Memory B cell (primary cell): ENCODE measurements at regions not wholly inside any gene's neighbourhood (a gene's known extent, or its start where the extent isn't known, plus 50 kb on each side); places are given as distances from the start of the nearest gene placed in this dataset.

Experiments
- ATAC-seq: fragments of 150-1000 bp; cut with Tn5 transposase; 2 replicates; pipeline ENCODE4 v1.10.0; 2021; ENCODE audit warnings: low read depth, mild to moderate bottlenecking, moderate library complexity
- DNase-seq, 2 donors: peaks; one replicate each; pipeline ENCODE4 v3.0.0; 2022; ENCODE audit warnings: low spot score in 2 of 2
- H3K27ac Mint-ChIP-seq: one replicate; pipeline ENCODE4 v1.8.0; 2022; ENCODE audit warnings: mild to moderate bottlenecking, moderate library complexity, mixed read lengths
- H3K27me3 Mint-ChIP-seq: one replicate; pipeline ENCODE4 v1.8.0; 2022; ENCODE audit warnings: mixed read lengths
- H3K36me3 Mint-ChIP-seq: one replicate; pipeline ENCODE4 v1.8.0; 2022; ENCODE audit warnings: mild to moderate bottlenecking, mixed read lengths
- H3K4me1 Mint-ChIP-seq: one replicate; pipeline ENCODE4 v1.8.0; 2022; ENCODE audit warnings: mixed read lengths
- H3K4me3 Mint-ChIP-seq: one replicate; pipeline ENCODE4 v1.8.0; 2022; ENCODE audit warnings: mild to moderate bottlenecking, moderate library complexity, mixed read lengths
- H3K9me3 Mint-ChIP-seq: one replicate; pipeline ENCODE4 v1.8.0; 2022; ENCODE audit warnings: mixed read lengths

DNA sequence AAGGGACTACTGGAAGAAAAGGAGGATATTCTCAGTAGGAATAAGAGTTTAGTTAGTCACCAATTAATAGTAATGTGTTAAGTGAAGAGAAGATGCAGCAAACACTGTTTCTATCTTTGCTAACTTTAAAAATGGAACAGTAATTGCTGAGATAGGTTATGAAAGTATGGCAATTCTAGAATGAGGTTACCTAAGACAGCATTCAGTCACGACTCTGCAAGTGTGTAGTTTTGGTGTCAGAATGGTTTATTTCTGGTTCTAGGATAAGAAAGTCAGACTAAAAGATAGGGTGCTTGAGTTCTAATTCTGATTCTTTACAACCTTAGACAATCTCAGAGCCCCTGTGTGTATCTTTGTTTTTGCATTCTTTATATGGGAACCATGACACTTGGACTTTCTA is 138.1 kb downstream of the POU4F1 start:
- H3K36me3 Mint-ChIP-seq: no peaks in the 10 kb centered on the region
- H3K9me3 Mint-ChIP-seq: peaks cover 3% of the 10 kb centered on the region
- no peaks in the 10 kb centered on the region for H3K27me3 Mint-ChIP-seq
- no peak overlapping the region for H3K4me3 Mint-ChIP-seq
- ATAC-seq (no peak), DNase-seq (no peak)
- no peak overlapping the region for H3K27ac Mint-ChIP-seq
- no peaks in the 10 kb centered on the region for H3K4me1 Mint-ChIP-seq

DNA sequence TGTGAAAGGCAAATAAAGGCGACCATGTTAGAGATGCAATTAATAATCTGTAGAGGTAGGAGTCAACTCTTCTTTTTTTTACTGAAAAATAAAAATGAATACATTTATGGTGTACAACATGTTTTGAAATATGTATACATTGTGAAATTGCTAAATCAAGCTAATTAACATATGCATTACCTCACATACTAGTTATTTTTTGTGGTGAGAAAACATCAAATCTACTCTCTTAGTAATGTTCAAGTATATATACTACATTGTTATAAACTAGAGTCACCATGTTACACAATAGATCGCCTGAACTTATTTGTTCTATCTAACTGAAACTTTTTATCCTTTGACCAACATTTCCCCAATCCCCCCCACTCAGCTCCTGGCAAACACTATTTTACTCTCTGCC is 143.2 kb downstream of the POU4F1 start:
- no peak overlapping the region for H3K27ac Mint-ChIP-seq
- ATAC-seq: no peak
- H3K4me3 Mint-ChIP-seq: no peak overlapping the region
- peaks cover 7% of the 10 kb centered on the region for H3K9me3 Mint-ChIP-seq
- no peak for DNase-seq
- no peaks in the 10 kb centered on the region for H3K36me3 Mint-ChIP-seq
- H3K27me3 Mint-ChIP-seq: no peaks in the 10 kb centered on the region
- no peaks in the 10 kb centered on the region for H3K4me1 Mint-ChIP-seq

DNA sequence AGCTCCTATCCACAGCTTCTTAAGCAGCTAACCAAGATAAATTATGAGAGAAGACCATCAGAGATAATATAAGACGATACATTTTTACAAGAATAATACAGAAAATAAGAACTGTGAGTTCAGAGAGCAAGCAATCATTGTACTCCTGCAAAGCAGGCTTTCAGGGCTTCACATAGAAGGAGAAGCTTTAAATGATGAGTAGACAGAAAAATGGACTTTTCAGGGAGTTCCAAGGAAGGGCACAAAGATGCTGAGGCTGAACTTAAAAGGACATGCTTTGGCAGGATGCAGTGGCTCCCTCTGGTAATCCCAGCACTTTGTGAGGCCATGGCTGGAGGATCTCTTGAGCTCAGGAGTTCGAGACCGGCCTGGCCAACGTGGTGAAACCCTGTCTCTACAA is 159.5 kb downstream of the POU4F1 start:
- Mint-ChIP-seq H3K27me3 (no peaks in the 10 kb centered on the region), H3K4me3 (no peak overlapping the region), H3K9me3 (no peaks in the 10 kb centered on the region), H3K4me1 (no peaks in the 10 kb centered on the region), H3K27ac (no peak overlapping the region), H3K36me3 (no peaks in the 10 kb centered on the region)
- DNase-seq: no peak
- ATAC-seq: no peak

DNA sequence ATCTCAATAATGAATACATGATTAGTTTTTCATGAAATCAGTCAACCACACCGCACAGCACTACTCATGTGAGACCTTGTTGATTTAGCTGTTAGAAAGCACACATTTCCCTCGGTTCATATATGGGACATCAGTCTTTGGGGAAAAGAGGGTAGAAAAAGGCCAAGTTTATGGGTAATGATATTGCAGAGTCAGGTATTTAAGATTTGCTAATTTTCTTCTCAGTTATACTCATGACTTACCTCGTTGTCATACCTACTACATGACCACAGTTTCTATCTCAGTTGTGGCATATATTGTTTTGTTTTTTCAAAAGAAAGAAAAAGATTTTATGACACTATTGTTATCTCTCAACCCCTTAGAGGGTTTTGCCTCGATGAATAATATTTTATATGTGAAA is 165.6 kb downstream of the POU4F1 start:
- Mint-ChIP-seq H3K4me1 (peaks cover 2% of the 10 kb centered on the region), H3K27me3 (no peaks in the 10 kb centered on the region)
- ATAC-seq: no peak

DNA sequence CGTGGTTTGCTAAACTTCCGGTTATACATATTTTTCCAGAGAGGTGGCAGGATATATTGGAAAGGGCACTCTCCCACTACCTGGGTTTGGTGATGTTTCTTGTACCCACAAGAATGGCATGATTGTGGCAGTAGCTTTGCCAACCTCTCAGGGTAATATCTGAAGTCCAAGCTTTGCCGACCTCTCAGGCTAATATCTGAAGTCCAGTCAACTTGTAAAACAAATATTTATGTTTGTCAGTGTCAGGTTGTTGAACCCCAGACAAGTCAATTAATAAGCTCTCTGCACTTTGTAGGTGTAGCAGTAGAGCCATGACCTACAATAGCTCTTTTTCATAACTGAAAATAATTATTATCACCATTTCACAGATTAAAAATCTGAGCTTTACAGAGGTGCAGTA is 167.0 kb downstream of the POU4F1 start:
- no peak overlapping the region for H3K4me3 Mint-ChIP-seq
- H3K4me1 Mint-ChIP-seq: peaks cover 2% of the 10 kb centered on the region
- no peaks in the 10 kb centered on the region for H3K9me3 Mint-ChIP-seq
- H3K27ac Mint-ChIP-seq: no peak overlapping the region
- ATAC-seq (no peak), DNase-seq (no peak)
- no peaks in the 10 kb centered on the region for H3K36me3 Mint-ChIP-seq
- H3K27me3 Mint-ChIP-seq: no peaks in the 10 kb centered on the region

More for the DNA sequence above, 165.6 kb downstream of the POU4F1 start:
- Mint-ChIP-seq H3K27ac (no peak overlapping the region), H3K9me3 (no peaks in the 10 kb centered on the region), H3K4me3 (no peak overlapping the region), H3K36me3 (no peaks in the 10 kb centered on the region)
- DNase-seq: no peak

DNA sequence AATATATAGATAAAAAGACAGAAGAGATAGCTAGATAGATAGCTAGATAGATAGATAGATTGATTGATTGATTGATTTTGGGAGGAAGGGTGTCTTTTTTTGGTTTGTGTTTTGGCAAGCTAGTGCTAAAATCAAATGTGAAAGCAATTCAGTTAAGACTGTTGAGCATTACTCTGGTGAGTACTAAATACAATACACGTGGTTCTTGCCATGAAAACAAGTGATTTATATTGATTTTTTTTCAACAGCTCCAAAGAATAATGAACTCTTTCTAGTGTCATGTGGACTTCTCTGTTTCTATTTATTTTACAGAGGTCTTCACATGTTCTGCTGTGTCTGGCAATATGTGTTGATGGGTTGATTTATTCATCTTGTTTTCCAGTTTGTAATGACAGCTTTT is 172.0 kb downstream of the POU4F1 start:
- no peak overlapping the region for H3K27ac Mint-ChIP-seq
- no peak overlapping the region for H3K4me3 Mint-ChIP-seq

DNA sequence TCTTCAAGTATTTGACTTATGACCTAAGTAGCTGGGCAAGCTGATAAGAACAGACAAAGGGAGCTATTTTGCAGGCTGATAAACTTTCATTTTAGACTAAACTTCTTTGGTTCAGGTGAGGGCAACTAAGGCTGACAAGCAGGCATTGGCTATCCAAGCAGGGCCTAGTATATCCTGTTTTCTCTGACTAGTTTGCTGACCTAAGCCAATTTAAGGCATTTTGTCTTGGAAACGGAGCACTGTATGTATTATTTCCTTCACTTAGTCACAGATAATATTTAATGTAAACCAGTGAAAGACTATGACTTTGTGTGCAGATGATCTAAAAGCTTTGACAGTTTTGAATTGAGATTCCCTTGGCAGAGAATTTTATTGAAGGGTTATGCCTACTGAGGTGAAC is 172.5 kb downstream of the POU4F1 start:
- Mint-ChIP-seq H3K4me1 (no peaks in the 10 kb centered on the region), H3K27ac (no peak overlapping the region), H3K27me3 (peaks cover 6% of the 10 kb centered on the region), H3K36me3 (no peaks in the 10 kb centered on the region), H3K4me3 (no peak overlapping the region), H3K9me3 (no peaks in the 10 kb centered on the region)
- ATAC-seq: no peak
- DNase-seq: no peak

More for the DNA sequence above, 172.0 kb downstream of the POU4F1 start:
- no peaks in the 10 kb centered on the region for H3K4me1 Mint-ChIP-seq
- DNase-seq (no peak), ATAC-seq (no peak)
- no peaks in the 10 kb centered on the region for H3K9me3 Mint-ChIP-seq
- no peaks in the 10 kb centered on the region for H3K36me3 Mint-ChIP-seq
- H3K27me3 Mint-ChIP-seq: peaks cover 6% of the 10 kb centered on the region

DNA sequence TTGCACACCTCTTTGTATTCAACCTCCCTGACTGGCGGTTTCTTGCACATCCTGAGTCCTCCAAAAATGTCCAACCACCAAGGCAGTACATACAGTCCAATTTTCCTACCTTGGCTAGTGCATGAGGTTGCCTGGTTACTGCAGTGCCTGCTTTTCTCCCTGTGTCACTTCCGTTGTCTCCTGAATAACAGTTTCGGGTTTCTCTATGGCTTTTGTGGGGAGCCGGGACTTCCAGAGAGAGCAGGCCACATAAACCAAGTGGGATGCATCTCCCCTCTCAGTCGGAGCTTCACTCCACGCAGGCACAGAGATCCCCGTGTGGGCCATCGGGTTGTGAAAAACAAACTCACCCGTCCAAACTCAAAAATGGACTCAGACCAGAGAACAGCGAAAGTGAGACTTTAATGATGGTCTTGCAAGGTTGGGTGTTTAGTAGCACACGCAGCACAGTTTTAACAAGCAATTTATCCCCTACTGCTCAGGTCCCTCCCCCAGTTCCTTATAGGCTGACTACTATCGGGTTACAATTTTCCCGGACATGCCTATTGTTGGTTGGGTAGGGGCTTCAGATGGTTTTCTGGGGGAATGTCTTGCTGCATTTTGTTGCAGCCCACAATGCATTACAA is 173.1 kb downstream of the POU4F1 start:
- H3K4me1 Mint-ChIP-seq: no peaks in the 10 kb centered on the region
- no peaks in the 10 kb centered on the region for H3K36me3 Mint-ChIP-seq
- DNase-seq: no peak
- no peak for ATAC-seq
- H3K9me3 Mint-ChIP-seq: no peaks in the 10 kb centered on the region
- no peak overlapping the region for H3K27ac Mint-ChIP-seq
- peaks cover 6% of the 10 kb centered on the region for H3K27me3 Mint-ChIP-seq
- H3K4me3 Mint-ChIP-seq: no peak overlapping the region

DNA sequence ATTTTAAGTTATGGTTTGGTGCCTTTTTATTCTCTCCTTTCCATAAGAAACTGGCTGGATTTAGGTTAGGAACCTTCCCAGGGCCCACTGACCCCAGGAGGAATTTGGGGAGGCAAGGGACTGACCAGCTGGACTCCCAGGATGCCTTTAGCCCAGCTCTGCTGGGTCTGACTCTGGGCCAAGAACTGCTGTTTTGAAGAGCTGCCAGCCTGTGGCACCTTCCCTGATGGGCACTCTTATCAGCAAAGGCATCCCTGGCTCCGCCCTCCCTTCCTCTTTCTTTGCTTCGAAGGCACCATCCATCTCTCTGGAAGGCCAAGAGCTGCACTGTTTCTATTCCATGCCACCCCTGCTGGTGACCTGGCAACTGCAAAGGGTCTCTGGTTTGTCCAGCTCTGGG is 174.7 kb downstream of the POU4F1 start:
- Mint-ChIP-seq H3K9me3 (peaks cover 2% of the 10 kb centered on the region), H3K27ac (no peak overlapping the region), H3K4me1 (peaks cover 2% of the 10 kb centered on the region), H3K36me3 (no peaks in the 10 kb centered on the region), H3K27me3 (peaks cover 6% of the 10 kb centered on the region), H3K4me3 (no peak overlapping the region)
- ATAC-seq (no peak), DNase-seq (no peak)

DNA sequence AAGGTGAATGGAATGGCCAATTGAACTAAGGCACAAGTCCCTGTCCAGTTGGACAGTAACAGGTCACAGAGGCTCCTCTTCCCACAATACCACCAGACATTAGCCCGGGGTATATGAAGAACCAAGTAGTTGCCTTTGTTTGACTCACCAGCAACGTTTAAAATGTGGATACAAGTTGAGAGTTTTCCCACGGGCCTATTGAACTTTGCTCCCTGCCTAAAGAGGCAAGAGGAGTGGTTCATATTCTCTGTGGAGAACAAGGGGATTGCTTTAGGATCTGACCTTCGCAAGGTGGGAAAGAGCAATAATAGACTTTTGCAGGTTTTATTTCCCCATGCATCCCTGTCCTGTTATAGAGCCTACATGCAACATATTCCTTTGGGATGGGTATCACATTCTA is 177.2 kb downstream of the POU4F1 start:
- H3K4me1 Mint-ChIP-seq: peaks cover 2% of the 10 kb centered on the region
- no peaks in the 10 kb centered on the region for H3K36me3 Mint-ChIP-seq
- peaks cover 2% of the 10 kb centered on the region for H3K9me3 Mint-ChIP-seq
- H3K27ac Mint-ChIP-seq: no peak overlapping the region
- ATAC-seq (no peak), DNase-seq (no peak)
- peaks cover 6% of the 10 kb centered on the region for H3K27me3 Mint-ChIP-seq
- H3K4me3 Mint-ChIP-seq: no peak overlapping the region

DNA sequence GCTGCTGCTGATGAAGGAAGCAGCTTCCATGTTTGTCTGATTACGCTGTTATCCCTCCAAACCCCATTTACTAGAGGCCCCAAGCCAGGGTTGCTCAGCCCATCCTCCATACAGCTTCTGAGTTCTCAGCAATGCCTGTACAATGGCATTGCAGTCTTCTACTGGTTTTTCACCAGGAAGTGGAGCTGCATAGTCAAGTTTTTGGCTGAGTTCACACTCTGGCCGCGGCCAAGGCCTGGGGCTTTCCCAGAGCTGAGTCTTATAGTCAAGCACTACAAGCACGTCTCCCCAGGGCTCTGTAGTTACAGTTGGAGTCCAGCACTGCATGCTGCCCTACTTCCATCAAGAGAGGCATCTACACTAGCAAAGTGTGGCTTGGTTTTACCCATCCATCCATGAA is 182.5 kb downstream of the POU4F1 start:
- no peaks in the 10 kb centered on the region for H3K27me3 Mint-ChIP-seq
- H3K4me1 Mint-ChIP-seq: peaks cover 2% of the 10 kb centered on the region
- no peak for DNase-seq
- H3K27ac Mint-ChIP-seq: no peak overlapping the region
- peaks cover 2% of the 10 kb centered on the region for H3K9me3 Mint-ChIP-seq
- H3K36me3 Mint-ChIP-seq: no peaks in the 10 kb centered on the region
- ATAC-seq: no peak
- no peak overlapping the region for H3K4me3 Mint-ChIP-seq

DNA sequence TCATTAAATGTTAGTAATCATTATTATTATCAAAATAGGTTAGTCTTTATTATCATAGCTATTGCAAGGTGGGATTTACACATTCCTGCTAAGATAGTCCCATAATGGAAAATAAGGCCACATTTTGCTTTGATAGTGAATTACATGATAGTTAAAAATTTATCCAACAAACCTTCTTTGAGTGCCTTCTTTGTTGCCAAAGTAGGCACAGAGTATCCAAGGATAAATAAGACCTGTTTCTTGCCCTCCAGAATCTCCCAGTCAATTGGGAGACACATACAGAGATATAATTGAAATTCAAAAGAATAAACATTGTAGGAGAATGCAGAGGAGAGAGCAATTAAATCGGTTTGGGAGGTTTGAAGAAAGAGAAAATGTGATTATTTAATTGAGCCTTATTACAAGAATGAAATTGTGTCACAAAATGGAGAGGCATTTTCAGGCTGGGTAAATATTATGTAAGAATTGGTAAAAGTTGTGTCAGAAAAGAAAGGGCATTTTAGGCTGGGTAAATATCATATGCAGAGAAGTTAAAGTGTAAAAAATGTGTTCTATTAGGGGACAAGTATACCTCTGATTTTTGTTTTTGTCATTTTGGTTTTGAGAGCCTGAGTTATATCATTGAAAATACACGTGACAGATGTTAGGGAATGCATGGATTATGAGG is 189.3 kb downstream of the POU4F1 start:
- Mint-ChIP-seq H3K27ac (no peak overlapping the region), H3K36me3 (no peaks in the 10 kb centered on the region), H3K27me3 (no peaks in the 10 kb centered on the region), H3K9me3 (no peaks in the 10 kb centered on the region), H3K4me1 (no peaks in the 10 kb centered on the region), H3K4me3 (no peak overlapping the region)
- DNase-seq (no peak), ATAC-seq (no peak)

DNA sequence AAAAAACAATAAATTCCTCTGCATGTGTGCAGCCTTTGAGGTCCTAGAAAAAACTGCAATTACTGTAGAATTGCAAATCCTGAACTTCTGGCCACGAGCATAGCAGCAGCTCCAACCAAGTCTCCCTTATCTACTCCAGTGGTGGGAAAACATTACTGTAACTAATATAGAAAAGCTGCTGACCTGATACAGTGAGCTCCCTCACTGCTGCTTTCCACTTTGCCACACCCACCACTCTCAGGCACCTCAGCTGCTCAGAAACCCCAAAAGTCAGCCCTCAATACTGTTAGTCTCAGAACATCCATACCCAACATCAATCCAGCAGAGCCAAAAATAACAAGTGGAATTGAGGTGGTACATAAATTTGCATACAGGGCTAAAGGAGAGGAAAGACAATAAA is 192.5 kb downstream of the POU4F1 start:
- Mint-ChIP-seq H3K36me3 (no peaks in the 10 kb centered on the region), H3K27ac (no peak overlapping the region), H3K27me3 (no peaks in the 10 kb centered on the region), H3K4me1 (no peaks in the 10 kb centered on the region), H3K9me3 (no peaks in the 10 kb centered on the region), H3K4me3 (no peak overlapping the region)
- DNase-seq (no peak), ATAC-seq (no peak)

DNA sequence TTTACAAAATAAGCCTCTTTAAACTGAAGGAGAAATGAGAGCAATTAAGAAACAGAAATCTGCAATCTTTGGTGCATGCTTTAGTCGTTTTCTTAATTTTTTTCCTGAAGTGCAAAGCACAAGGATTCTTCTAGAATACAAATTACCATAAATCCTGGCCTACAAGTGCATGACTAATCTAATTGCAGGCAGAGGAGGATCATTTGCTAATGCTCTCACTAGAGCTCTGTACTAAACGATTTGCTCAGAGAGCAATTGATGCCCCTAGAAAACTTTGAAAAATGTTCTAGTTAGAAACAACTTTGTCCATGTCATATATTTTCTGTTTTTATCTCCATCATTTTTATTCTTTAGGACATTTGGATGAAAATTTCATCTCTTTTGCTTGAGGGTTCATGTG is 193.2 kb downstream of the POU4F1 start:
- no peak for DNase-seq
- Mint-ChIP-seq H3K36me3 (no peaks in the 10 kb centered on the region), H3K27ac (no peak overlapping the region)

DNA sequence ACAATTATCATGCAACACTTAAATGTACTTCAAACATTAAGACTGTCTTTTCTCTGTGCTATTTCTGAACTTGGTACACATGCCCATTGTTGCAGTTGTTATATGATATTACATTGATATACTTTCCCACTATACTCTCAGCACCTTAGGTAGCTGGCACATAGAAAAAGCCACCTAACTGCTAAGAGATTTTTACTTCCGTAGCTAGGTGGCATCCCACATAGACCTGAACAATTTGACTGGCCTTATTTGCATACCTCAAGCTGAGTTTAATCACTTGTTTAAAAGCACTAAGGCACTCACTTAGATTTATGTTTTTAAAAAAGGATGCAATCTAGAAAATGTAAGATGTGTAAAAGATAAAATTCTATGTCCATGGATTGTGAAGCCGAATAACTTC is 194.2 kb downstream of the POU4F1 start:
- H3K4me3 Mint-ChIP-seq: no peak overlapping the region
- no peaks in the 10 kb centered on the region for H3K4me1 Mint-ChIP-seq
- no peak overlapping the region for H3K27ac Mint-ChIP-seq
- peaks cover 4% of the 10 kb centered on the region for H3K27me3 Mint-ChIP-seq
- ATAC-seq: no peak
- no peaks in the 10 kb centered on the region for H3K9me3 Mint-ChIP-seq
- H3K36me3 Mint-ChIP-seq: no peaks in the 10 kb centered on the region
- no peak for DNase-seq

More for the DNA sequence above, 193.2 kb downstream of the POU4F1 start:
- H3K4me3 Mint-ChIP-seq: no peak overlapping the region
- no peaks in the 10 kb centered on the region for H3K27me3 Mint-ChIP-seq
- no peaks in the 10 kb centered on the region for H3K4me1 Mint-ChIP-seq
- H3K9me3 Mint-ChIP-seq: no peaks in the 10 kb centered on the region
- no peak for ATAC-seq
